Calu3 (cell line): ENCODE measurements at regions not wholly inside any gene's neighbourhood (a gene's known extent, or its start where the extent isn't known, plus 50 kb on each side); places are given as distances from the start of the nearest gene placed in this dataset.

Source experiments
- BruUV-seq: library from RNA; stranded (reverse); fragments of 400-500 nt; replicated peaks from 2 replicates; lab custom pipeline; 2021; lab: Mats Ljungman, UMichigan
- CTCF ChIA-PET: fragments of 300-600 bp; sonication (Branson Sonifier 250); formaldehyde crosslinking; loops from one replicate; lab custom pipeline; 2022; ENCODE audit warnings: antibody characterized with exemption; lab: Charles Lee
- DNase-seq: peaks from one replicate; pipeline ENCODE4 v3.0.0; 2022
- H3K27ac Mint-ChIP-seq: one replicate; pipeline ENCODE4 v1.8.0; 2022; ENCODE audit warnings: mixed read lengths; ENCODE audit not compliant: unreplicated experiment
- H3K27me3 Mint-ChIP-seq: one replicate; pipeline ENCODE4 v1.8.0; 2022; ENCODE audit warnings: mixed read lengths; ENCODE audit not compliant: unreplicated experiment
- H3K36me3 Mint-ChIP-seq: one replicate; pipeline ENCODE4 v1.8.0; 2022; ENCODE audit warnings: mild to moderate bottlenecking, moderate library complexity, mixed read lengths; ENCODE audit not compliant: insufficient read depth, unreplicated experiment
- H3K4me1 Mint-ChIP-seq: one replicate; pipeline ENCODE4 v1.8.0; 2022; ENCODE audit warnings: mild to moderate bottlenecking, low read depth, mixed read lengths; ENCODE audit not compliant: unreplicated experiment
- H3K4me3 Mint-ChIP-seq: one replicate; pipeline ENCODE4 v1.8.0; 2022; ENCODE audit warnings: mild to moderate bottlenecking, low read depth, moderate library complexity, mixed read lengths; ENCODE audit not compliant: unreplicated experiment
- H3K9me3 Mint-ChIP-seq: one replicate; pipeline ENCODE4 v1.8.0; 2022; ENCODE audit warnings: low read depth, mixed read lengths; ENCODE audit not compliant: unreplicated experiment
- intact Hi-C: fragments of 100-400 bp; cut with micrococcal nuclease; formaldehyde crosslinking; loops from one replicate; pipeline ENCODE4 v1.10.0; 2022; ENCODE audit not compliant: unreplicated experiment
- TF ChIP-seq, protein P1 (sequence below): fragments of 200-600 bp; IDR thresholded peaks from one replicate; pipeline ENCODE4 v1.8.0; 2022; ENCODE audit warnings: antibody characterized with exemption; ENCODE audit not compliant: unreplicated experiment

DNA sequence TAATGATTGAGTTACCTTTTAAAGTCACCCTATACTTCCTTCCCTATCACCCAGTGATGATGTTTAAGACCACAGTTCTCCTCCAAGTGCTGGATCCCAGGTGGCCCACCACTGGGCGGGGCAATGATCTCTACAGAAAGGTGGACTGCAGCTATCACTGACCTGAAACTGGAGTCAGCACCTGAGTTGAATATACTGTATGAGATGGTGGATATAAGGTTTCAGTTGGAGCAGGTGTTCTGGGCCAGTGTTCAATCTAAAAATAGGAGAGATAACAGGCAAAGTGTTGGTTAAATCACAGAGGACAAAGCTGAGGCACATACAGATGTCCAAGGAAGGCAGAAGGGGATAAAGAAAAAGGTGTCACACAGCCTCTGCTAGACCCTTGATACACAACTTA, 96.6 kb downstream of the SIPA1L2 start:
- CTCF ChIA-PET: no interaction called here
- H3K9me3 Mint-ChIP-seq: peaks cover 5% of the 10 kb centered on the region
- H3K36me3 Mint-ChIP-seq: no peaks in the 10 kb centered on the region
- H3K4me1 Mint-ChIP-seq: no peaks in the 10 kb centered on the region
- intact Hi-C loops: no loop called here
- TF ChIP-seq, protein P1, sequence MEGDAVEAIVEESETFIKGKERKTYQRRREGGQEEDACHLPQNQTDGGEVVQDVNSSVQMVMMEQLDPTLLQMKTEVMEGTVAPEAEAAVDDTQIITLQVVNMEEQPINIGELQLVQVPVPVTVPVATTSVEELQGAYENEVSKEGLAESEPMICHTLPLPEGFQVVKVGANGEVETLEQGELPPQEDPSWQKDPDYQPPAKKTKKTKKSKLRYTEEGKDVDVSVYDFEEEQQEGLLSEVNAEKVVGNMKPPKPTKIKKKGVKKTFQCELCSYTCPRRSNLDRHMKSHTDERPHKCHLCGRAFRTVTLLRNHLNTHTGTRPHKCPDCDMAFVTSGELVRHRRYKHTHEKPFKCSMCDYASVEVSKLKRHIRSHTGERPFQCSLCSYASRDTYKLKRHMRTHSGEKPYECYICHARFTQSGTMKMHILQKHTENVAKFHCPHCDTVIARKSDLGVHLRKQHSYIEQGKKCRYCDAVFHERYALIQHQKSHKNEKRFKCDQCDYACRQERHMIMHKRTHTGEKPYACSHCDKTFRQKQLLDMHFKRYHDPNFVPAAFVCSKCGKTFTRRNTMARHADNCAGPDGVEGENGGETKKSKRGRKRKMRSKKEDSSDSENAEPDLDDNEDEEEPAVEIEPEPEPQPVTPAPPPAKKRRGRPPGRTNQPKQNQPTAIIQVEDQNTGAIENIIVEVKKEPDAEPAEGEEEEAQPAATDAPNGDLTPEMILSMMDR: no peak
- no peaks in the 10 kb centered on the region for H3K27me3 Mint-ChIP-seq
- H3K27ac Mint-ChIP-seq: no peak overlapping the region
- no peak overlapping the region for H3K4me3 Mint-ChIP-seq
- no TSS peak for BruUV-seq
- DNase-seq: no peak

GRCh38 chr1:232532901-232533300, 97.0 kb downstream of the SIPA1L2 start:
- CTCF ChIA-PET: no interaction called here
- H3K4me1 Mint-ChIP-seq: no peaks in the 10 kb centered on the region
- intact Hi-C loops: no loop called here
- H3K27ac Mint-ChIP-seq: no peak overlapping the region
- peaks cover 5% of the 10 kb centered on the region for H3K9me3 Mint-ChIP-seq
- H3K4me3 Mint-ChIP-seq: no peak overlapping the region
- DNase-seq: no peak
- H3K36me3 Mint-ChIP-seq: no peaks in the 10 kb centered on the region
- no TSS peak for BruUV-seq
- TF ChIP-seq, protein P1: no peak
- no peaks in the 10 kb centered on the region for H3K27me3 Mint-ChIP-seq

DNA sequence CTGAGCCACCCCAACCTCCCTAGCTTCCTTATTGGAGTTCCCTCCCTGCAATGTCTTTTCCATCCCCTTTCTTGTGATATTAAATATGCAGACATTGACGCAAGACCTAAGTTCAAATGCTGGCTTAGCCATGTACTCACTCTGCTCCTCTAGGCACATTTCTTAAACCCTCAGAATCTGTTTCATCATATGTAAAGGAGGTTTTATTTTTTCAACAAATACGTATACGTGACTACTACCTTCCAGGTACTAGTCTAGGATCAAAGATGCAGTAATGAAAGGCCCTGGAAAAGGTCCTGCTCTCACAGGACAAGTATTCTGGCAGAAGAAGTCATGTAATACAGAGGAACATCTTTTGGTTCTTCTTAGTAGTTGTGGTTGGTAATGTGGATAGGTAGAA, 98.6 kb downstream of the SIPA1L2 start:
- intact Hi-C loops: no loop called here
- TF ChIP-seq, protein P1: no peak
- Mint-ChIP-seq H3K36me3 (no peaks in the 10 kb centered on the region), H3K4me1 (no peaks in the 10 kb centered on the region), H3K9me3 (peaks cover 5% of the 10 kb centered on the region), H3K27ac (no peak overlapping the region), H3K4me3 (no peak overlapping the region), H3K27me3 (no peaks in the 10 kb centered on the region)
- DNase-seq: no peak
- no TSS peak for BruUV-seq
- CTCF ChIA-PET: no interaction called here

DNA sequence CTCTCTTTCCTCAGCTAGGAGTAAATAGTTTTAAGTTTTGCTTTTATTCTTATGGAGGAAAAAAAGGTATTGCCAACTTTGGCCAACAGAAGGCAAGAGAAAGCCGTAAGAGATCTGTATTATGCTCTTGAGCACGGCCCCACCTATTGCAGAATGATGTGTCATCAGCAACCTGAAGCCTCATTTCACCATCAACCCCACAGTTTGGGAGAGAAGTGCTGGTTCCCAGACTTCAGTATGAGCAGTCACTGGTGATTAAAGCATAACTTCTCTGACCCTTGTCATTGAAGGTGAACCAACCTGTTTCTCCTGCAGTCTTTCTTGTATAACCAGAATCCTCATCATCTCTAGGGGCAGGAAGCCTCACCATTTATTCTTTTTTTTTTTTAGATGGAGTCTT, 100.2 kb downstream of the SIPA1L2 start:
- CTCF ChIA-PET: no interaction called here
- Mint-ChIP-seq H3K27ac (no peak overlapping the region), H3K4me3 (no peak overlapping the region), H3K36me3 (no peaks in the 10 kb centered on the region), H3K4me1 (no peaks in the 10 kb centered on the region), H3K9me3 (peaks cover 5% of the 10 kb centered on the region), H3K27me3 (no peaks in the 10 kb centered on the region)
- intact Hi-C loops: no loop called here
- no TSS peak for BruUV-seq
- TF ChIP-seq, protein P1: no peak
- DNase-seq: no peak
